K562 (cell line): ENCODE measurements at regions not wholly inside any gene's neighbourhood (a gene's known extent, or its start where the extent isn't known, plus 50 kb on each side); places are given as distances from the start of the nearest gene placed in this dataset.

Experiments used
- CBX2 ChIP-seq: fragments of 200-600 bp; sonication (generic); IDR thresholded peaks from one replicate; pipeline ENCODE4 v1.6.1; 2012; ENCODE audit warnings: mild to moderate bottlenecking, low read length, inconsistent platforms; ENCODE audit not compliant: insufficient read depth, poor library complexity, severe bottlenecking
- CREB1 ChIP-seq, 2 experiments: sonication (generic) in 1 of 2; formaldehyde crosslinking in 1 of 2; IDR thresholded peaks; 2 replicates each; pipeline versions ENCODE4 v1.6.1 to v1.8.0; 2012 to 2022; ENCODE audit warnings: inconsistent platforms in 1 of 2, mild to moderate bottlenecking in 1 of 2, missing genetic modification reagents in 1 of 2, moderate library complexity in 1 of 2
- CREM ChIP-seq: IDR thresholded peaks from 2 replicates; pipeline ENCODE4 v1.6.1; 2014; ENCODE audit warnings: antibody characterized with exemption, low read depth
- ETV5 ChIP-seq: sonication (generic); formaldehyde crosslinking; IDR thresholded peaks from 2 replicates; pipeline ENCODE4 v1.4.0; 2020; ENCODE audit warnings: low read depth, mild to moderate bottlenecking, missing genetic modification reagents
- FOXP1 ChIP-seq: sonication (generic); formaldehyde crosslinking; IDR thresholded peaks from 2 replicates; pipeline ENCODE4 v1.8.0; 2022; ENCODE audit warnings: mild to moderate bottlenecking, missing genetic modification reagents
- KLF10 ChIP-seq: fragments of 250-450 bp; sonication (Bioruptor Pico); IDR thresholded peaks from 2 replicates; pipeline ENCODE4 v1.6.1; 2021; ENCODE audit warnings: matching md5 sums
- SIN3A ChIP-seq, 2 experiments: fragments of 150-350 bp in 1 of 2; IDR thresholded peaks; 2 replicates each; pipeline ENCODE4 v1.6.1; 2011 to 2016; ENCODE audit warnings: borderline replicate concordance in 2 of 2, low read depth in 2 of 2, low read length in 2 of 2, mild to moderate bottlenecking in 2 of 2, moderate library complexity in 2 of 2; ENCODE audit not compliant: control insufficient read depth in 1 of 2
- SP1 ChIP-seq: sonication (generic); formaldehyde crosslinking; IDR thresholded peaks from 2 replicates; pipeline ENCODE4 v1.8.1; 2022; ENCODE audit warnings: mild to moderate bottlenecking, missing genetic modification reagents
- ZFP1 ChIP-seq: fragments of 450-650 bp; formaldehyde crosslinking; IDR thresholded peaks from 2 replicates; pipeline ENCODE4 v1.4.0; 2020; ENCODE audit warnings: mild to moderate bottlenecking, mixed read lengths
- ZNF121 ChIP-seq: sonication (generic); formaldehyde crosslinking; conservative IDR thresholded peaks from 2 replicates; pipeline ENCODE4 v1.8.0; 2022; ENCODE audit warnings: missing genetic modification reagents
- ZNF124 ChIP-seq: sonication (generic); formaldehyde crosslinking; IDR thresholded peaks from 2 replicates; pipeline ENCODE4 v1.8.1; 2022; ENCODE audit warnings: missing genetic modification reagents
- ZNF146 ChIP-seq: IDR thresholded peaks from one replicate; pipeline ENCODE4 v1.6.1; 2018; ENCODE audit warnings: missing compliant biosample characterization; ENCODE audit not compliant: unreplicated experiment
- TF ChIP-seq, protein P1 (sequence below): fragments of 450-650 bp; IDR thresholded peaks from 2 replicates; pipeline ENCODE4 v1.6.1; 2016
- TF ChIP-seq, protein P2 (sequence below), 3 experiments: IDR thresholded peaks in 2 of 3; conservative IDR thresholded peaks in 1 of 3; 2 replicates each; pipeline ENCODE4 v1.5.1; 2011 to 2012; ENCODE audit warnings: low read length in 3 of 3, mild to moderate bottlenecking in 3 of 3, control low read depth in 2 of 3, improper control_type of control experiment in 1 of 3, inconsistent platforms in 1 of 3, low read depth in 1 of 3, mixed read lengths in 1 of 3, moderate library complexity in 1 of 3; ENCODE audit not compliant: insufficient read depth in 2 of 3

DNA sequence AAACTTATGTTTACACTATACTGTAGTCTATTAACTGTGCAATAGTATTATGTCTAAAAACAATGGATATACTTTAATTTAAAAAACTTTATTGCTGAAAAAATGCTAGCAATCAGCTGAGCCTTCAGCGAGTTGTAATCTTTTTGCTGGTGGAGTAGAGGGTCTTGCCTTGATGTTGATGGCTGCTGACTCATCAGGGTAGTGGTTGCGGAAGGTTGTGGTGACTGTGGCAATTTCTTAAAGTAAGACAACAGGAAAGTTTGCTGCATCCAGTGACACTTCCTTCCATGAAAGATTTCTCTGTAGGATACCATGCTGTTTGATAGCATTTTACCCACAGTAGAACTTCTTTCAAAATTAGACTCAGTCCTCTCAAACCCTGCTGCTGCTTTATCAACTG, 234.7 kb upstream of the CSF3R start:
- TF ChIP-seq ZNF124 (CRISPR knock-in tag) (no peak), CREM (no peak), SIN3A (IDR thresholded peaks at IDR 0.05; ENCODE audit: borderline replicate concordance in 2 of 2, control insufficient read depth in 1 of 2, low read depth in 2 of 2, low read length in 2 of 2) (no peak), ZNF146 (no peak), CREB1 (IDR thresholded peaks at IDR 0.05) (no peak), CREB1 (CRISPR knock-in tag; IDR thresholded peaks at IDR 0.05) (no peak), ZFP1 (CRISPR knock-in tag) (no peak), FOXP1 (no peak), ZNF121 (CRISPR knock-in tag) (no peak), KLF10 (CRISPR knock-in tag) (no peak), CBX2 (no peak), ETV5 (CRISPR knock-in tag) (no peak), SP1 (CRISPR knock-in tag) (no peak)
- TF ChIP-seq, protein P1, sequence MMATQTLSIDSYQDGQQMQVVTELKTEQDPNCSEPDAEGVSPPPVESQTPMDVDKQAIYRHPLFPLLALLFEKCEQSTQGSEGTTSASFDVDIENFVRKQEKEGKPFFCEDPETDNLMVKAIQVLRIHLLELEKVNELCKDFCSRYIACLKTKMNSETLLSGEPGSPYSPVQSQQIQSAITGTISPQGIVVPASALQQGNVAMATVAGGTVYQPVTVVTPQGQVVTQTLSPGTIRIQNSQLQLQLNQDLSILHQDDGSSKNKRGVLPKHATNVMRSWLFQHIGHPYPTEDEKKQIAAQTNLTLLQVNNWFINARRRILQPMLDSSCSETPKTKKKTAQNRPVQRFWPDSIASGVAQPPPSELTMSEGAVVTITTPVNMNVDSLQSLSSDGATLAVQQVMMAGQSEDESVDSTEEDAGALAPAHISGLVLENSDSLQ = no peak
- TF ChIP-seq, protein P2, sequence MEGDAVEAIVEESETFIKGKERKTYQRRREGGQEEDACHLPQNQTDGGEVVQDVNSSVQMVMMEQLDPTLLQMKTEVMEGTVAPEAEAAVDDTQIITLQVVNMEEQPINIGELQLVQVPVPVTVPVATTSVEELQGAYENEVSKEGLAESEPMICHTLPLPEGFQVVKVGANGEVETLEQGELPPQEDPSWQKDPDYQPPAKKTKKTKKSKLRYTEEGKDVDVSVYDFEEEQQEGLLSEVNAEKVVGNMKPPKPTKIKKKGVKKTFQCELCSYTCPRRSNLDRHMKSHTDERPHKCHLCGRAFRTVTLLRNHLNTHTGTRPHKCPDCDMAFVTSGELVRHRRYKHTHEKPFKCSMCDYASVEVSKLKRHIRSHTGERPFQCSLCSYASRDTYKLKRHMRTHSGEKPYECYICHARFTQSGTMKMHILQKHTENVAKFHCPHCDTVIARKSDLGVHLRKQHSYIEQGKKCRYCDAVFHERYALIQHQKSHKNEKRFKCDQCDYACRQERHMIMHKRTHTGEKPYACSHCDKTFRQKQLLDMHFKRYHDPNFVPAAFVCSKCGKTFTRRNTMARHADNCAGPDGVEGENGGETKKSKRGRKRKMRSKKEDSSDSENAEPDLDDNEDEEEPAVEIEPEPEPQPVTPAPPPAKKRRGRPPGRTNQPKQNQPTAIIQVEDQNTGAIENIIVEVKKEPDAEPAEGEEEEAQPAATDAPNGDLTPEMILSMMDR (IDR thresholded peaks at IDR 0.05 in 2 of 3, conservative IDR thresholded peaks at IDR 0.05 in 1 of 3; ENCODE audit: insufficient read depth in 2 of 3, low read depth in 1 of 3, low read length in 3 of 3) = no peak
